HUDEP-2 (cell line): ENCODE measurements at regions not wholly inside any gene's neighbourhood (a gene's known extent, or its start where the extent isn't known, plus 50 kb on each side); places are given as distances from the start of the nearest gene placed in this dataset.
A peak's percentile ranks its signal among the peaks of the same experiment; 100 is the strongest.
"Not testable (repeated sequence)": the region's sequence is repeated elsewhere in the genome, so short reads cannot be mapped to it uniquely, and the experiment has no call there.

Experiments used
- DNase-seq, 76 experiments: peaks; one replicate each; lab custom pipeline; 2025; ENCODE audit not compliant: unreplicated experiment in 76 of 76; lab: John Stamatoyannopoulos, UW

DNA sequence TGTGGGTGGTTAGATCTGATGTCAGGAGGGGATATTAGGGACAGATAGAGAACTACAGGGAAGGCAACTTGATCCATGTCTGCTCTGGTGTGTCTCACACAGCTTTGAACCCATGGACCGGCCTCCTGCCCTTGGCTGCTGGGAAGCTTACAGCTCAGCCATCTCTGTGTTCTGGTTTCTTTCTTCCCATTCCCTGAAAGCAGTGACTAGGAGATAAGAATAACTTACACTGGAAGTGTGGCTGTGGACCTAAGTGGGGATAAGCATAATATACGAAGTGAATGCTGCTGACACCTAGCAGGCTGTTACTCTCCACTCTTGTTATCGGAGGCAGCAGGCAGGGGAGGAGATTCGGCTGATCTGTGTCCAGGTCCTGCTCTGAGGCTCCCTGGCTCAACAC, 282.3 kb upstream of the TUT7 start:
- no peak for DNase-seq

DNA sequence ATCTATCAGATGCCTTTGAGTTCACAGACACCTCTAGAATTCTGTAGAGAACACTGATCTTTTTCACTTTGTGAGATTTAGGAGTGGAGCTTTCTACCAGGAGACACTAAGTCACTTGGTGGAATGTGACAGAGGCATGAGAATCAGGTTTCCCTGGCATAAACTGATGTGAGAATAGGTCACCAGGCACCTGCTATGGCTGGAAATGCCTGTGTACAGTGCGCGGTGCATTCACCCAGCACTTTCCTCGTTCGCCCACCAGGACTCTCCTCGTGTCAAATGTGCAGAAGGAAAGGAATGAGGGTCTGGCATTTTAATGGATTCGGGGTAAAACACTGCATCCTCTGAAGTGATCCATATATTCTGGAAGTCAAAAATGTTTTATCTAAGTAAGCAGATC, 281.8 kb upstream of the TUT7 start:
- DNase-seq = no peak

DNA sequence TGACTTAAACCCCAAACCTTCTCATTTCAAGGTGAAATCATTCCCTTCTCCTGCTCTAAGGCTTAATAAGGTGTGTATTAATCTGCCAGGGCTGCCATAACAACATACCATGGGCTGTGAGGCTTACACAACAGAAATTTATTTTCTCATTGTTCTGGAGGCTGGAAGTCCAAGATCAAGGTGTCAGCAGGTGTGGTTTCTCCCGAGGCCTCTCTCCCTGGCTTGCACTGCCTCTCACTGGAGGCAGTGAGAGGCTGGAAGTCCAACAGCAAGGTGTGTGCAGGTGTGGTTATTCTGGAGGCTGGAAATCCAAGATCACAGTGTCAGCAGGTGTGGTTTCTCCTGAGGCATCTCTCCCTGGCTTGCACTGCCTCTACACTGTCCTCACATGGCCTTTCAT, 280.3 kb upstream of the TUT7 start:
- DNase-seq = no peak

DNA sequence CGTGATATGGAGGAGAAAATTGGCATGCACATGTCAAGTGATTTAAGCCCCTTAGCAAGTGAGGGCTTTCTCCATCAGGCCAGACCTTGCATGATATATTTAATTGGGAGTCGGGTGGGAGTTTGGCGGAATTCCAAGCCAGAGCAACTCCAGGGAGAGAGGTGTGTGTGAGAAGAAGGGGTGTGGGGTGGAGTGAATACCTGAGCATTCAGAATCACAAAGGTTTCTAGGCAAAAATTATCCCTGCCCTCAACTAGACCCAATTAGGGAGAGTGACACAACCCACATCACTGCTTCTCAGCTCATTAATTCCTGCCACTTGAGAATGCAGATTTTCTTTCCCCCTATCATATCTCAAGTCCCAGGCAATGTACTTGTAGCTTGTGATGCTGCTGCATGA, 279.7 kb upstream of the TUT7 start:
- no peak for DNase-seq

DNA sequence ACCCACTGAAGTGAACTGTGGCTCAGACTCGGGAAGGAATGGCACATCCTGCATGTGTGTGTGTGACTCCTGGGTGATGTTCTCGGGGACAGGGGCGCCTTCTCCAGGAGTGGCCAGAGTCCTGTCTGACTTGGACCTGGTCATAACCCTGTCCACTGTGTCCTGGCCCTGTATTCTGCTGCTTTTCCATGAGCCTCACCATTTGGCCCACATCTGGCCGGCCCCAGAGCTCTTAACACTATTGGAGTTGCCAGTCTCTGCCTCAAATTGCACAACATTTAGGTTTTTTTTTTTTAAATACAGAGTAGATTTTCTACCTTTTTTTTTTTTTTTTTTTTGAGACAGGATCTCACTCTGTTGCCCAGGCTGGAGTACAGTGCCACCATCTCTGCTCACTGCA, 278.3 kb upstream of the TUT7 start:
- no peak for DNase-seq

DNA sequence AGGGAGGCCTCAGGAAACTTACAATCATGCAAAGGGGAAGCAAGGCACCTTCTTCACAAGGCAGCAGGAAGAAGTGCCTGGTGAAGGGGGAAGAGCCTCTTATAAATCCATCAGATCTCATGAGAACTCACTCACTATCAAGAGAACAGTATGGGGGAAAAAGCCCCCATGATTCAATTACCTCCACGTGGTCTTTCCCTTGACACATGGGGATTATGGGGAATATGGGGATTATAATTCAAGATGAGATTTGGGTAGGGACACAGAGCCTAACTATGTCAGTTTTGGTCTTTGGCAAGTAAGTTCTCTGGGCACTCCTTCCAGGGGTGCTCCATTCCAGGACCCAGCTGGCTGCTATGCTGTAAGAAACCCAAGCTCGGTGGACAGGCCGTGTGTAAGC, 275.3 kb upstream of the TUT7 start:
- no peak for DNase-seq

DNA sequence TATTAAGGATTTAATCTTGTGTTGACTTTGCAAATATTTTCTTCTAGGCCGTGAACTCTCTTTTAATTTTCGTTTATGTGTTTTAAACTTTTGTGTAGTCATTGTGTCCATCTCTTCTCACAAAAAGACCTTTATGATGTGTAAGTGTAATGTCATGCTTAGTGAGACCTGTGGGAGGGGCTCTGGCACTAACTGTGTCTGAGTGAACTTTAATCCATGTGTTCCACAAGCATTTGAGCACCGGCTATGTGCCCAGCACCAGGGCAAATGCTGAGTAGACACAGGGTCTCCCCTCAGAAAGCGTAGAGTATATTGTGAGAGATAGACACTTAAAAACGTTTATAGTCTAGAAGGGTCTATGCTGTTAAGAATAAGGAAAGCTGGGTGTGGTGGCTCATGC, 272.6 kb upstream of the TUT7 start:
- DNase-seq = no peak

DNA sequence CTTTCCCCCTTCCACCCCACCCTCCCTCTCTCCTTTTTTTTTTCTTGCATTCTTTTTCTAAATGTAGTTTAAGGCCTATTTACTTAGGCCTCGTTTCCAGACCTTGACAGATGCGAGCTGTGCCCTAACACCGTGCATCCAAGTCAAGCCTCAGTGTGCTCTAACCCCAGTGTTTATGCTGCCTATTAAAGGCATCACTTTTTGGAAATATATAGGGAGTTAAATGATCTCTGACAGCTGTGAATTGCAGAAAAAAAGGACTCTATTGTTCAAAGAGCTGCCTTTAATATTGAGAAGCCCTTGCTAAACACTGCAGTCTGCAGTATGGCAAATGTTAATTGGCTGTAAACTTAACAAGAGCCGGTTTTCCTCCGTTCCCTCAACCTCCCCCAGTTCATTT, 270.4 kb upstream of the TUT7 start:
- DNase-seq = no peak

DNA sequence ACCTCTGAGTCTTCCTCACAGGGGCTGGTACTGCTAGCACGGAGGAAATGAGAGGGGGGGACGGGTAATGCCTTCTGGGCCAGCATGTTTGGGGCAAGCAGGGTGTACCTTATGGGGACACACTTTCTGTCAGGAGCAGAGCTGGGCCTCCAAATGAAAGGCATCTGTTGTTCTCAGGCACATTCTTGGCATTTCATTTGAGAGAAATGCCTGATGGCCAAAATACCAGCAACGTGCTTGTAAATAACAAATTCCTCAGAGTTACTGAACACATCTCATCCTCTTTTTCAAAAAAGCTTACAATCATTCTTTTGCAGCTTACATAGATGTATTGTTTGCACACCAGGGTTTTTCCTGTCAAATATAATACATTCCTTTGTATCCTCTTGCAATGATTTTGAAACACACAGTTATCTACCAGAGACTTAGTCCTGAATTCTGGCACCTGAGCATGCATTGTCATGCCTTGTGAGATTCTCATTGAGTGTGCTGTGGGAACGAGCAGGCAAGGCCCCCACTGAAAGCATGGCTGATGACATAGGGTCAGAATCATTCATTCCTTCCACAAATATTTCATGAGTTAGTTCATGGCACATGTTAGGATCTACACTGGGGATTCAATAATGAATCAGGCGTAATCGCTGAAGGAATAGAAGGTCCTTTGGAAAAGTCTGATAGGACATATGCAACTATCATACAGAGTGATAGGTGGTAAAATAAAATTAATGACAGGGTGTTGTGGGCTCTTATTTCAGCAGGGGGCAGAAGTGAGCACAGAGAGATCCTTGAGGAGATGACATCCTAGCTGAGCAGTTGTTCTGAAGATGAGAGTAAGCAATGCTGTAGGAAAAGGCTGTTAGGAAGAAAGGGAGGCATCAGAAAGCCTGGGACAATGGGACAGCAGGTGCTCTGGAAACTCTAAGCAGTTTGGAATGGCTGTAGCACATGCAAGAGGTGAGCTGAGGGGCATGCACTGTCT, 260.9 kb upstream of the TUT7 start:
- peak in 7 of 76 experiments; percentile 1 to 29 (median 1) for DNase-seq

DNA sequence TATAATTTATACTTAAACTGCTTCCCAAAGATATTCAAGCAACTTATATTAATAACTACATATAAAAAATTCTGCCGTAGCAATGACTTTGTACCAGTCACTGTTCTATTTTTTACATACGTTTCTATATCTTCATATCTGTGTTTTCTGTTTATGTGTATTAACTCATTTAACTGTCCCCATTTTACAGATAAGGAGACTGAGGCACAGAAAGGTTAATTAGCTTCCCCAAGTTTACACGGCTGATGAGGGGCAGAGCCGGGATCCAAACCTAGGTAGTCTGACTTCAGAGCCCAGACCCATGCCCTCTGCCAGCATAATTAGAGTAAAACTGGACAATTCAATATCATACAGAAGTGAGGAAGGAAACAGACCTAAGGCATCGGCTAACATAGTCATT, 259.7 kb upstream of the TUT7 start:
- DNase-seq = no peak

DNA sequence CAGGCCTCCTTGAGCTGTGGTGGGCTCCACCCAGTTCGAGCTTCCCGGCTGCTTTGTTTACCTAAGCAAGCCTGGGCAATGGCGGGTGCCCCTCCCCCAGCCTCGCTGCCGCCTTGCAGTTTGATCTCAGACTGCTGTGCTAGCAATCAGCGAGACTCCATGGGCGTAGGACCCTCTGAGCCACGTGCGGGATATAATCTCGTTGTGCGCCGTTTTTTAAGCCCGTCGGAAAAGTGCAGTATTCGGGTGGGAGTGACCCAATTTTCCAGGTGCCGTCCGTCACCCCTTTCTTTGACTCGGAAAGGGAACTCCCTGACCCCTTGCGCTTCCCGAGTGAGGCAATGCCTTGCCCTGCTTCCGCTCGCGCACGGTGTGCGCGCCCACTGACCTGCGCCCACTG, 257.3 kb upstream of the TUT7 start:
- DNase-seq = not testable (repeated sequence)

DNA sequence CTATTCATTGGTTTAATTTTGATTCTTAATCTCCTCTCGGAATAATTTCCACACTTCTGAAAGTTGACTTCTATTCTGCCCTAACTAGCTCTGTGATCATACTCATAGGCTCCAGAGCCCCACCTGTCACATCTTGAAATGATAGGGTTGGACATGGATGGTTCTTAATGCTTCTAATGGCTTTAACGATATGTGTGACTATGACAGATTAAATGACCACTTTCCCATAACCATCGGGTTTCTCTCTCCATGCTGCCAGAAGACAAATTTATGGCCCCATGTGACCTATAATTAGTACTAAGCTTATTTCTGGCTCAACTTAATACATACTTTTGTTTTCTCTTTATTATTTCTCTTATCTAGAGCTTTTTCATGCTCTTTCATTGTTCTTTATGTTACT, 251.1 kb upstream of the TUT7 start:
- DNase-seq = no peak

DNA sequence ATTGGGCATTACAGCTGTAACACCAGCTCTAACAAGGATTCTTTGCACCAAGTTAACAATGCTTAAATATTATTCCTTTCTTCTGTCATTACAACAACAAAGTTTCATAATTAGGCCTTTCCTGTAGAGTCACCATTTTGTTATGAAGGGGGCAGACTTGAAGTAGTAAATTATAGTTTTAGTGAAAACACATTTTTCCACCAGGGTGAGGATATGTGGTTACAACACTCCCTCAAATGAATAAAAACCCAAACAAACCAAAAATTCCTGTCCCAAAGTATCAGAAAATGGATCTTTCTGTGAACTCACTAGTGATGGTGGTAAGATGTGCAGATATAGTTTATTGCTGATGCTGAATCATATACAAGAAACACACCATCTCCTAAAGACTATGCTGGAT, 250.5 kb upstream of the TUT7 start:
- no peak for DNase-seq

DNA sequence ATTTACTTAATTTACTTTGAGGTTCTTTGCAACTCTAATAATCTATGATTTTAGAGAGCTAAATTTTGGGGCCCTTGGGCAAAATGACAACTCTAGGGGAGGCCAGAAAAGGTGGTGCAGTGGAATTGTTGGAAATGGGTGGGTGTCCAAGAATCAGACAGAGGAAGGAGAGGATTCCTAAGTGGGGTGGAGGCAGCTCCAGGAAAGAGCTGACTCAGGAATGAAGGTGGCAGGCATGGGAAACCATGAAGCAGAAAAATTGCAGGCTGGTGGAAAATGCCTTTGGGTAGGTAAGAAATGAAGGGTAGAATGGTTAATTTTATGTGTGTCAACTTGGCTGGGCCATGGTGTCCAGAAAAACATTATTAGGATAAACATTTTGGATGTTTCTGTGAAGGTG, 248.5 kb upstream of the TUT7 start:
- DNase-seq = no peak

DNA sequence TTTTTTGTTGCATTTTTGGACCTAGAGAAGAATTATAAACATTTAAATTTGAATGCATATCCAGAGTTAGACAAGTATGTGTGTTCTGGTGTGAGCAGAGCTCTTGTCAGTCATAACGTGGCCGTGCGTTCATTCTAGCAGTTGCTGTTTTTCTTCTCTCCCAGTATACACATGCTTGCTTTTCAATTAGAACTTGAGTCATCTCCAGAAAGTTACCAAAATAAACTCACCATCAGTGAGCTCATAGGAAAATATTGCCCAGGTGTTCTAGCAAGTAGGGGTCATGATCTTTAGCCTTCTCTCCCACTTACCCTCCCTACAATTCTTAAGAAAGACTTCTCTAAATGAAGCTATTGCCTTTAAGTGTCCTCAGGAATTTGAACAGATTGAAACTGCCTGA, 247.5 kb upstream of the TUT7 start:
- DNase-seq = no peak

DNA sequence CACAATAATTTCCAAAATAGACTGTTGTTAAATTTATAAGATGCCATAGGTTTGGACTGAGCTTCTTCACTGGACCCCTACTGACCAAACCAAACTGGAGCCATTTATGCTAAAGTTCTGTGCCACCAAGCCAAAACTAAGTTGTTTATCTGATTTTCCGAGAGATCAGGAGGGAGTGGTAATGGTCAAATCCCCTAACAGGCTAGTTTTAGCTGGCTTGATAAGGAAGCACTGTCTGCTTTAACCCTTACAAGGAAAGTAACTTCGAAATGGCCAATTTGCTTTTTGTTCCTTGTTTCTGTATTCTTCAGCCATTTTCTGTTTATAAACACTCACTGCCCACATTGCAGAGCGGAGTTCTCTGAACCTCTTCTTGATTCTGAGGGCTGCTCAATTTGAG, 246.8 kb upstream of the TUT7 start:
- no peak for DNase-seq

DNA sequence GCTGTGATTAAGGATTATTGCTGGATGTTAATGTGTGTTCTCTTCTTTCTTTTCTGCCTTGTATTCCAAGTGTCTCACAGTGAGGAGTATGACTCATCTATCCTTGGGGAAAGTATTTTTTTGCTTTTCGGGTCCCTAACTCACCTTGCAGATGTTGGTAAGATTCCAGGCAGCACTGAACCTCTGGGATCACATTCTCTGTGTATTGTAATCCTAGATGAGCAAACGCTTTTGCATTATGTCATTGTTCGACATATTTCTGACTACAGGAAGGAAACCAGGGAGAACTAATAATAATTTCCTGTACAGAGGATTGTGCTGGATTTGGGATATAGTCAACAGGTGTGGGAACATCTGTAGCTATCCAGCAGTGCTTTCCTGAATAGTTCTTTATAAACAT, 246.1 kb upstream of the TUT7 start:
- no peak for DNase-seq

DNA sequence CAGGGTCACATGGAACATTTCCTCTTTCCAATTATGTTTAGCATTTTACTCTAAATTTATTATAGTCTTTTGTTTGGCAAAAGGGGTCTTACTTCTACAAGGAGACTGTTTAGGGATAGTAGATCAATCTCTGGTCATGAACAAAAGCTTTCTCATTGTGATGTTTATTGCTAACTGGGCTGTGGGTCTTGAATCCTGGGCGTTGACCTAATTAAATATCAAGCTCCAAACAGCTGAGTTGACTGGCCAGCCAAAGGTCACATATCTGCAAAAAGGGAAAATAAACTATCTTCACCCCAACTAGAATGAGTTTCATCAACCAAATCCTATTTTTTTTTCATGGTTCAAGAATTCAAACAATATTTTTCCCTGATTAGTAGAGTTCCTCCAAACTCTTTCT, 245.4 kb upstream of the TUT7 start:
- no peak for DNase-seq

DNA sequence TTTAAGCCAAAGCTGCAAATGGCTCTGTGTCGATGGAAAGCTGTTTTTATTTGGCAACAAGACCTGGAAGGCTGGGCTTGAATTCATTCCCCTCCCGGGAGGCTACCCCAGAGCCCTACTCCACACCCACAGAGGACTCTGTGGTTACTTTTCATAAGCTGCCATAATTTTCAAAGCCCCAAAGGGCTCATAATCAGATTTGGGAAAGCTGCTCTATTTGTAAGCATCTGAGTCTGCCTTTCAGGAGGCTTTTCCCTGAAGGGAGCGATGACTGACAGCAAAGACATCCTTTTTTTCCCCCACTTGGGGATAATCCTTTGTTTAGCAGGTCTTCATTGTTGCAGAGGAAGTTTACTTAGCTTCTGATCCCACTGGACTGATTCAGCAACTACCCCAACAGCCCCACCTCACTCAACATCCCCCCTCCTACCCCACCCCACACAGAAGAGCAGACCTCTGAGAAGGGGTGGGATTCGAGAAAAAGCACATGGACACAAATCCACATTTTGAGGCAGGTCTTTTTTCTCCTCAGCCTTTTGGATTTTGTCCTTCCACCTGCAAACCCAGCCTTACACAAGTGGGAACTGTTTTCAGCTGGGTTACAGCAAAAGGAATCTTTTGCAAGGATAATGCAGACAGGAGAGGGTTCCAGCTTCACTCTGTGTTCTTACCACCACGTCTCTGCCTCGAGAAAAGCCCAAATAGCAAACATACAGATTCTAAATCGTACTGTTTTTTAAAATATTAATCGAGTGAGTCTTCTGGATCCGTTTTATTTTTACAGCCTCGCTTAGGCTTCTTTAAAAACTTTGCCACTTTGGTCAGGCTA, 244.4 kb upstream of the TUT7 start:
- DNase-seq = no peak

DNA sequence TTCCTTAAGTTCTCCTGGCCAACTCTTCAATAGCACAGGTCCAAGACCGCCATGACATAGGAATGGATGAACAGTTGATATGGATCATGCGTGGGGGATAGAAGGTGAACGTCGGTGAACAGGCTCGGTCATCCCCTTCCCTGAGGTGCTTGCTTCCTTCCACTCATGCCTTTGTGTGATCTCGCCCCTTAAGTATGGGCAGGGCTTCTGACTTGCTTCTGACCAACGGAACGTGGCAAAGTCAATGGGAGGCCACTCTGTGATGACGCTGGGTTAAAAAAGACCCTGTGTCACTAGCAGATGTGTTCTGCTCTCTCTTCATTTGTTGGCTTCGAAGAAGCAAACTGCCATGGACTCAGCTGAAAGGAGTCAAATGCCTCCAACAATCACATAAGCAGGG, 240.5 kb upstream of the TUT7 start:
- no peak for DNase-seq

DNA sequence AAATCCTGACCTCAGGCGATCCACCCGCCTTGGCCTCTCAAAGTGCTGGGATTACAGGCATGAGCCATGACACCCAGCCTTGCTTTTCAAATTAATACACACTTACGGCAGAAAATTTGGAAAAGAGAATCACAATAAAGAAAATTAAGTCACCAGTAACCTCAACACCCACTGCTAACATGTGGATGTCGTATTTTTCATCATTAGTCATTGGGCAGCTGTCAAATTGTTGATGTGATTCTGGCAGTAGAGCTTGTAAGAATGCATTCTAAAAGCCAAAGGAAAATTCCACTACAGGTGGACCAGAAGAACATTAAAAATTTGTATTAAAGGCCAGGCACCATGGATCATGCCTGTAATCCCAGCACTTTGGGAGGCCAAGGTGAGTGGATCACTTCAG, 237.3 kb upstream of the TUT7 start:
- no peak for DNase-seq

DNA sequence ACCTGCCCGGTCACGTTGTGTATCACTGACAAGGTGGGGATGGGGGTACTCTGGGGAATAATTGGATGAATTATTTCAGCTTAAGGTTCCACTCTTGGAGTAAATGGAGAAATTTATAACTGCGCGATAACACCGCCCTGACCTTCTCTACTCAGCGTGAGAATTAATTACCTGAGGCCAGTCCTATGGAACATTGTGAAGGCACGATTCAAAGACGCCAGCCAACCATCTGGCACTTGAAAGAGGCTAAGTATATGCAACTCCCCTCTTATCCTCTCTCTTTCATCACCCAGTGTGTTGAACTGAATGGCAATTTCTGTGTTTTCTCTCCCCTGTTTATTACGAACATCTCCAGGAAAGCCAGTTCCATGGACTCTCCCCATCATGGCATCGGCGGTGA, 235.5 kb upstream of the TUT7 start:
- DNase-seq = no peak
